Activated CD4-positive, alpha-beta T cell treated with anti-CD3 and anti-CD28 coated beads for 24 hours (primary cell): ENCODE measurements at regions not wholly inside any gene's neighbourhood (a gene's known extent, or its start where the extent isn't known, plus 50 kb on each side); places are given as distances from the start of the nearest gene placed in this dataset.

Source experiments
- DNase-seq, 2 donors: peaks; one replicate each; pipeline ENCODE4 v3.0.0-alpha.2; 2020; ENCODE audit warnings: low read depth in 2 of 2

DNA sequence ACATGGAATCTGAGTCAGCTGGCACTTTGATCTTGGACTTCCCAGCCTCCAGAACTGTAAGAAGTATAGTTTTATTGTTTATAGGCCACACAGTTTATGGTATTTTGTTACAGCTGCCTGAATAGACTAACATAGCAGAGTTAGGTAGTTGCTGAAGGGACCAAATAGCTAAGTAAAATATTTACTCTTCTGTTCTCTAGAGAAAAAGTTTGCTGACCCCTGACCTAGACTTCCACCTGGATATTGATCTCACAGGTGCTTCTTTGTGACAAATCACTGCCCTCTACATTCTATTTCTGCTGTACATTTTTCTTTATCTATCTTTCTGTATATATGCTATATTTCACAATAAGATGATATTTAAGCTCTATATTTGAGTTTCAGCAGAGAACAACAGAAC, 212.5 kb downstream of the CSNK2A3 start:
- no peak for DNase-seq

DNA sequence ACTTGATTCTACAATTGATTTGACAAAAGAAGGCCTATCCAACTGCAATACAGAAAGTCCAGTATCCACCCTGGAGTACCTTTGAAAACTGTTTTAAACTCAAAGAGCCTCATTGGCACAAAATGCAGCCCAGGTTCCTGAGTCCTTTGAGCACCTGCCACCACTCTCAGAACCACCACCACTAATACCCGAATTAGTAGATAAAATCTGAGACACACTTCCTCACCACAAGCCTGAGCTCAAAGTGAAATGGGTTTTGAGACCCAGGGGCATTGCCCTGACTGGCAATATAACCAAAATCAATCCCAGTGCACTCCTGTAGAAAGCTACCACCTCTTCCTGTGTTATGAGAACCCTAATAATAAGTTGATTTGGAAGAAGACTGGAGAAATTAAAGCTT, 215.7 kb downstream of the CSNK2A3 start:
- no peak for DNase-seq

DNA sequence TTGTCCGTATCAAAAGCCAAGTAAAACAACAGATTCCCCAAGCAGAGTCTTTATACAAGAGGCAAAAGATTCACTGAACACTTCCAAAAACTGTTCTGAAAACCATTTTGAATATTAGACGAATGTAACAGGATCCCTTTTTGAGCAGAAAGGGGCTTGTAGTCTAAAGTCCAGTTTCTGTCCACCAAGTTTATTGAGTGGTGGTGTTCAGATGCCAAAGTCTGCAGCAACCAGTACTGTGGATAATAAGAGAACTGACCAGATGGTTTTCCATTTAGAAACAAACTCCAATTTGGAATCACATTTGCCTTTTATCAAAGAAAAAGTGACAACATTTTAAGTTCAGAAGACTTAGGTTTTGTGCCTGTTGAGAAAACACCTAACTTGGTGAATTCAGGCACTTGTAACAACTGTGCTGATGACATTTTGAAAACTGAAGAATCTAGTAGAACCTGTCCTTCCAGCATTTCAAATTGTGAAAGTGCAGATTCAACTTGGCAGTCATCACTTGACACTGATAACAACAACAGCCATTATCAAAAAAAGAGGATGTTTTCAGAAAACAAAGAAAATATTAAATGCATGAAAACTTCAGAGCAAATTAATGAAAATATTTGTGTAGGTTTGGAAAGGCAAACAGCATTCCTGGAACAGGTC, 217.1 kb downstream of the CSNK2A3 start:
- no peak for DNase-seq

DNA sequence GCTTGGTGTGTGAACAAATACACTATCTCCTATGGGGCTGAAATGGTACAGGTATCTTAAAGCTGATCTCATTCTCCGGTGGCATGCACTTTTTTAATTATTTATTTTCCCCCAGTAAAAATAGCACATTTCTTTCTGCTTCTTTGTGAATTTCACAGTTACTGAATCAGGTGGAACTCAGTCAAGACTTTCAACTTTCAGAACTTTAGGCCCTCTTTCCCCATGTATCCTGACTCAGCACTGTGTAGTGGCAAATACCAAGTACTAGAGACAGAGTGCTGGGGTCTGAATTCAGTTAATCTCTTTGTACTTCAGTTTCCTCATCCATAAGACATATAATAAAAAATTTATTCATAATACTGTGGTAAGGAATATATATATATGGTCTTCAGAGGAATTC, 223.9 kb downstream of the CSNK2A3 start:
- no peak for DNase-seq

DNA sequence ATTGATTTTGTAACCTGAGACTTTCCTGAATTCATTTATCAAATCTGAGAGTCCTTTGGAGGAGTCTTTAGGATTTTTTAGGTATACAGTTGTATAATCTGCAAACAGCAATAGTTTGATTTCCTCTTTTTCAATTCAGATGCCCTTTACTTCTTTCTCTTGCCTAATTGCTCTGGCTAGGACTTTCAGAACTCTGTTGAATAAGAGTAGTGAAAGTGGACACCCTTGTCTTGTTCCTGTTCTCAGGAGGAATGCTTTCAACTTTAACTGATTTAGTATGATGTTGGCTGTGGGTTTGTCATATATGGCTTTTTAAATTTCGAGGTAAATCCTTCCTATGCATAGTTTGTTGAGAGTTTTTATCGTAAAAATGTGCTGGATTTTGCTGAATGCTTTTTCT, 227.4 kb downstream of the CSNK2A3 start:
- DNase-seq: no peak

DNA sequence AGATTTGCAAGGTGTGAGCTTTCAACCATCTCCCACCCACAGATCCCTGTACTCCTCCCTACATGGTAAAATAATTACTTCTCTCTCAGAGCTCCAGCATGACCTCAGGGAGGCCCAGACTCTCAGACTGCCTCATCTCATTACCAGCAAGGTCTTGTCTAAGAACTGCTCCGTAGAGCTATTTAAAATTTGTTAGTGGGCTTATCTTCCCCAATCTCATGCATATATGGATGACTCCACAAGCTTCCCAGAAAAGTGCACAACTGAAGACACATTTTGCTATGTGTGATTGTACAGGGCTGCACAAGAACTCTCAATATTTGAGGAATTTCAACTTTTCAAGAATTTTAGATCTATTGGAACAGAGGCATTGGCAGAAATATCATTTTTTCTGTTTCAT, 230.3 kb downstream of the CSNK2A3 start:
- no peak for DNase-seq

DNA sequence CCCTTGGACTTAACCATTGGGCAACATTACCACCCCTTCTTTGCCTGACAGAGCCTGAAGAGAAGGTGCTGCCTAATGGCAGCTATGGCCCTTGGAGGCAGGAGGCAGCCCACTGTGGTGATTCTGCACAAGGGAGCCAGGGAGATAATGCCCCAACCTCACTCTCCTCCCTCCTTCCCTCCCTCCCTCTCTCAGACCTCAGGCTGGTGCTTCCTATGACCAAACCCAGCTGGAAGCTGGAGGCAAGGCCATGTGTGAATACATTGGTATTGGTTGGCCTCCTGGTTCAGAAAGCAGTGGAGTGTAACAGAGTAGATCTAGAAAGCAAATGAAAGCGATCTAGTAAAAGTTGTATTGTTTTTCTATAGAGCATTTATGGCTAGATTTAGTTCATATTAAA, 233.1 kb downstream of the CSNK2A3 start:
- no peak for DNase-seq

DNA sequence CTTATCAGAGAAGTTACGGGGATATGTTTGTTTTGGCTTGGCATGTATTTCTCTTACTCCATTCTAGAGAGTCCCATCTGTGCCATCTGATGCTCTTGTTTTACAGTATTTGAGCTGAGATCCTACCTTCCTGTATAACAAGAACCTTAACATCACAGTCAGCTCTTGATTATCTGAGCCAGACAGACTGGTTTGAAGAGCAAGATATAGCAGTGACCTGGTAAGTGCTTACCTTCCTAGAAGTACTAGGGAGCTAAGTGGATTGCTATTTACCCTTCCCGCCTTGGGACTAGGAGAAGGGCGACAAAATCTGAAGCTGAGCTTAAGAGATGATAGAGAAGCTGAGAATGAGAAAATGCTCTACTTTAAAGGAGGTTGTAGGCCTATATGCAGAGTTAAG, 235.3 kb downstream of the CSNK2A3 start:
- no peak for DNase-seq

DNA sequence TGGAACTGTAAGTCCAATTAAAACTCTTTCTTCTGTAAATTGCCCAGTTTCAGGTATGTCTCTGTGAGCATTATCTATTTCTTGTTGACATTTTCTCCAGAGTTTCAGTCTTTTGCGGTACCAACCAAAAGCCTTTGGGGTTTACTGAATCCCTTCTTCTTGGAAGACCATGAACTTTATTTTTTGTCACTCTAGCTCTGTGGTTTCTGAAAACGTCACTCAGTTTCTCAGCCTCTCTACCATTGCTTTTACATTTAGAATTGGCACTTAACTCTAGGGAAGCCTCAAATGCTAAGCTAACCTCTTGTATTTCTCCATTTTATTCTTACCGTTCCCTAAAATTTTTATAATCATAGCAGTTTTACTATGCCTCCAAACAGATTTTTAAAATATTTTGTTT, 237.6 kb downstream of the CSNK2A3 start:
- no peak for DNase-seq

DNA sequence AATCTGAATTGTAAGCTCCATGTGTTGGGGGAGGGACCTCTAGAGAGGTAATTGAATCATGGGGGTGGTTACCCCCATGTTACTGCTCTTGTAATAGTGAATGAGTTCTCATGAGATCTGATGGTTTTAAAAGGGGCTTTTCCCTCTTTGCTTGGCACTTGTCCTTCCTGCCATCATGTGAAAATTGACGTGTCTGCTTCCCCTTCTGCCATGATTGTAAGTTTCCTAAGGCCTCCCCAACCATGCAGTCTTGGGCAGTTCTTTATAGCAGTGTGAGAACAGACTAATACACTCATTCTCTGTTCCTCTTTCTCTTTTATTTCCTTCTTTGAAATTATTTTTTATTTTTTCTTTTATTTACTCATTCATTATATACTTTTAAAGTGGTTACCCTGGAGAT, 239.4 kb downstream of the CSNK2A3 start:
- no peak for DNase-seq

DNA sequence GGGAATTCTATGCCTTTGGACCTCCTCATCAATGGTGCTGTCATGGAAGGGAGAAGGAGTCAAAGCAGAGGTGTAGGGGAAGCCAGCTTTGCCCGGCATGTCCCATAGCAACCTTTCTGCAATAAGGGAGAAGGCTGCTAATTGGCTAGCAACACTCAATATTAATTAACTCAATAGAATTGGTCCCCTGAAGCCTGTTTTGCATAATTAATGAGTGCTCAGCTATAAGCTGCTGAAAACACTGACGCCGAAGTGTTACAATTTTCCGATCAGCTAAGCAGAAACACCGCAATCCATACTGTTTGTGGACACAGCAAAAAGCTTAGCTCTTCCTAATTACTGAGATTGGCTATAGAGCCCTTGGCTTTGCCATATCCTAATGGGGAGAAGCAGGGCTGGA, 245.0 kb downstream of the CSNK2A3 start:
- DNase-seq: no peak

DNA sequence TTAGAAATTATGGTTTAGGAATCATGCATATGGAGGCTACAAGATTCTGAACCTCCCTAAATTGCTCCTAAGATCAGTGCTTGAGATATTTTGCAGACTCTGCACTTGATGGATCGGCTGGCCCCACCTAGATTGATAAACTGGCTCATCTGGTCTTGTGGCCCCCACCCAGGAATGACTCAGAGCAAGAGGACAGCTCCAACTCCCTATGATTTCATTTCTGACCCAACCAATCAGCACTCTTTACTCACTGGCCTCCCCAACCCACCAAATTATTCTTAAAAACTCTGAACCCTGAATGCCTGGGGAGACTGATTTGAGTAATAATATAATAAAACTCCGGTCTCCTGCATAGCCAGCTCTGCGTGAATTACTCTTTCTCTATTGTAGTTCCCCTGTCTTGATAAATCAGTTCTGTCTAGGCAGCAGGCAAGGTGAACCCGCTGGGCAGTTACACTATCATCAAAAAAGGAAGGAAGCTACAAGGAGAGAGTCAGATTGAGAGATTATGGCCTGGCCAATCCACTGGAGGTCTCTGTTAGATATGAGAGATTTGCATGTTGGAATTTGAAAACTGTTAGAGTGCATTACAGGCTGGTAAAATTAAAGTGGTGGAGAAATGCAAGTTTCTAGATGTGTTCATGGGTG, 245.8 kb downstream of the CSNK2A3 start:
- no peak for DNase-seq

DNA sequence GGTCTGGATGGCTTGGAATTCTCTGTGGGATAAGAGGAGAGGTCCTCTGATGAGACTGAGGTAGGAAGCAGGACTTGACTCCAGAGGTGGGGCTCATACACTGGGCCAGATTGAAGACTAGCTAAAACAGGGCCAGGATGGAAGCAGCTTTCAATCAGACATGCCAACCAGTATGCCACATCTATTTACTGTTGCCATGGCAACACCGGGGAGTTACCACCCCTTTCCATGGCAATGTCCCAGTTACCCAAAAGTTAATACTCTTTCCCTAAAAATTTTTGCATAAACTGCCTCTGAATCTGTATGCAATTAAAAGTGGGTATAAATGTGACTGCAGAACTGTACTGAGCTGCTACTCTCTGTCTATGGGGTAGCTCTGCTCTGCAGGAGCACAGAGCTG, 247.5 kb upstream of the ZBED5 start:
- no peak for DNase-seq

DNA sequence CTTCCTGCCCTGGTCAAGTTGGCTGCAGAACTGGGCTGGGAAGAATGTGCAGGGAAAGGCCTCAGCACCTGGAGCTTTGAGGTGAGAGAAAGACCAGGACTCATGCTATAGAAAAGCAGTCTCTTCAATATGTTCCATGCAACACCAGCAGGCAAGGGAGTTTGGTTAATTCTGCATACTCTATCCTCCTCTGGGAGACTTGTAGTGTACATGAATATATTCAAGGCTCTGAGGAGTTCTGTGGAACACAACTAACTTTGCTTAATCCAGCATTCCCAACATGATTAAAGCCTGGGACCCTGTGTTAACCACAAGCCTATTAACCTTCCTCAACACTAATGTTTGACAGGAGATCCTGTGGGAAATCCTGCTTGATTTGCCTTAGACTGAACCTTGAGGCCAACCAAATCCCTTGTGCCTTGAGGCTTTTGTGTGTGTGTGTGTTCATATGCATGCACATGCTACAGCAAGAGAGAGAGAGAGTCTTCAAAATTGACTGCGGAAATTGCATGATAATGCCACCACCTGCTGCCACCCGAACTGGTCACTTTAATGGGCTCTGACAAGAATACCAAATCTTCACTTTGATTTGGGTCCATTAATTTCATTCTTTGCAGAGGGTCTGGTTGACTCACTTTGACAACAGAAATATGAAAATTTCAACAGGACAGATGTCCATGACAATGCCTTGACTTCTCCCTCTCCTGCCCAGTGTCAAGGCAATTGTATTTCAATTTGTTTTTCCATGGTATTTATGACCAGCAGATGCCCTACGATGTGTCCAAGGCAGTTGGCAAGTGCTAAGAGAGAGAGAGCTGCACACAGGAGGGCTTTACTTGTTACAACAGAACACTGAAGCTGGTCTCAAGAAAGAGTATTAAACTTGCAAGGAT, 238.2 kb upstream of the ZBED5 start:
- DNase-seq: no peak

DNA sequence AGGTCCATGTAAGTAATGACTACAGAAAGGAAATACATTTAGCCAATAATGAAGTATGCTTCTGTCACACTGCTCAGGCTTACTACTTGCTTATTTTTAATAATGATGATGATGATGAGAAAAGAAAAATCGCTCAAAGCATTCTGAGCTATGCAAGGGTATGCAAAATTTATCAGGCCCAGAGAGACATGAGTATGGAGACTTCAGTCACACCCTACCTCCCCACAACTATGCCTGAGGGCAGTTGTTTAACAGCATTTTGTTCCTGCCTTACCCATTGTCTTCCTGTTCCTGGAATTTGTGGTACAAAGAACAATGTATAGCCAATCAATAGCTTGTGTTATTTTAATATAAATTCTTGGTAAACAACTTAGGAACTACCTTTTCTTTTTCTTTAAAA, 232.6 kb upstream of the ZBED5 start:
- no peak for DNase-seq

DNA sequence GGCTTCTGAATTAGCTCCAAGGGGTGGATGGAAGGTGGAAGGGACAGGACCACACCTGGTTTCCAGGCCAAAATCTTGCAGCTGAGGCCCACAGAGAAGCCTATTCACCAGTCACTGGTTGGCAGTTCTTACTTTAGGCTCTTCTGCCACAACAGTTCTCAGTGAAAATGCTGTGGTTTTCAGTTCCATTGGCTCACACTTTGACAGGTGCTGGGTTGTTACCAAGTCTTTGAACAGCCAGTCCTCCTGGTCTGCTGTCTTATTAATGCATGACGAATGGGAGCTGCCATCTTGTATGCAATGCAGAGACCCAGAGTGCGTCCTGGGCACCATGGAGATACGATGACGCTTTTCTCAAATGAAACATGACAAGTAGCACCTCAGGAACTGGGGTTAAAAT, 232.0 kb upstream of the ZBED5 start:
- DNase-seq: no peak

DNA sequence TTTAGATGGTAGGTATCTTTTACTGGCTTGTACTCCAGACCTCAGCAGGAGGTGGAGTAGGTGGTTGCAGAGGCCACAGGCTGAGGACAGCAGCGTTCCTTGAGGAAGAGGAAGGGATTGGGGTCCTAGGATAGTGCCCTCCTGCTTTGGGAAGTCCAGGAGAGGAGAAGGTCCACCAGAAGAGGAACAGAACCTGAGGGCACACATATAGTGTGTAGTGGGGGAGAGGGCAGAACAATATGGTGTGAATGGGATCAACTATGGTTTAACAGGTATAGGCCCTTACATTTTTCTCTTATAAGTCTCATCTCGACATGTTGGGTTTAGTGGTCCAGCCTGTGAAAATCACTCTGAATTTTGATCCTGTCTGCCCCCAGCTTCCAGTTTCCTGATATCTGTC, 229.1 kb upstream of the ZBED5 start:
- DNase-seq: no peak

DNA sequence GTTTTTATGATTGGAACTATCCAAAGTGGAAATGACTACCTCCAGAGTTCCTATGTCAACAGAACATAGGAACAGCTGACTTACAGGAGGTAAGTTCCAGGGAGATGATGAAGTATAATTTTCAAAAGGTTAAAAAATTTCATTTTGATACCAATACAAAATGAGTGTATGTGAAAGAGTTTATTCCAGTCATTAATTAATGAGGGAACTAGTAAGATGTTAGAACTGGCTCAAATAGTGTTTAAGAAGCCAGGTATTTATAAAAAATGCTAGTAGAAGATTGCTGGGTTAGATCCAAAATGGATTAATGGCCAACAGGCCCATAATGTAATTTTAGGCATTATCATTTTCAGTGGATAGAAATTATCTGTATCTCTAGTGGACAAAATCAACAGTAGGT, 227.7 kb upstream of the ZBED5 start:
- no peak for DNase-seq

DNA sequence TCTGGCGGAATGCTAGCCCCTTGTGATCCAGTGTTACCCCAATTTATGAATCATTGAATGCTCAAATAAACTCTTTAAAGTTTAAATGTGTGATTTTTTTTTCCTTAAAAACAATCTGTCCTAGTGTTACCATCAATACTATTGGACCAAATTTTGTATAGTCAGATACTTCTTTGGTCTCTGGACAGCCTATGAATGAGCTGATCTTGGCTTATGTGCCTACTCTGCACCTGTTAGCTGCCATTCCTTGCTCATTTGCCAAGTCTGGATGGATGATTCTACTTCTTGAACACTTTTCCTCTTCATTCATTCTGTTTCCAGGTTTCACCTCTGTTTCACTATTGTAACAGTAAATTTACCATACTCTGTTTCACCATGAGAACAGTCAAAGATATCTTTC, 226.5 kb upstream of the ZBED5 start:
- DNase-seq: no peak

DNA sequence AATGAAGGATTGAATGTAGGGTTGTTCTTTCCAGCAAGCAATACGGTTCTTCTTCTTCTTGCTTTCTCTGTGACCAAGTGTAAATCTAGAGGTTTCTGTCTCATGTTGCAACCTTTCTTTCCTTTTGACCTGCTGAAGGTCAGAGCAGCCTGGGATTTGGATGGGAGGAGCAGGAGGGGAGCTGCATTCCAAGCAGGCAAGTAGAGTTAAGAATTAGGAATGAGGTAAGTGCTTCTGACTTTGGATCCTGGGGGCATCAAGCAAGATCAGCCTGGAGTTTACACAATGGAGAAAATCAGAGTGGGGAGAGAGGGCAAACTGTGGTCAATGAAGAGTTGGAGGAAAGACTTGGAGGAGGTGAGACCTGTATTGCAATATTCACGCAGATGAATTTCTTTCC, 225.6 kb upstream of the ZBED5 start:
- DNase-seq: no peak

DNA sequence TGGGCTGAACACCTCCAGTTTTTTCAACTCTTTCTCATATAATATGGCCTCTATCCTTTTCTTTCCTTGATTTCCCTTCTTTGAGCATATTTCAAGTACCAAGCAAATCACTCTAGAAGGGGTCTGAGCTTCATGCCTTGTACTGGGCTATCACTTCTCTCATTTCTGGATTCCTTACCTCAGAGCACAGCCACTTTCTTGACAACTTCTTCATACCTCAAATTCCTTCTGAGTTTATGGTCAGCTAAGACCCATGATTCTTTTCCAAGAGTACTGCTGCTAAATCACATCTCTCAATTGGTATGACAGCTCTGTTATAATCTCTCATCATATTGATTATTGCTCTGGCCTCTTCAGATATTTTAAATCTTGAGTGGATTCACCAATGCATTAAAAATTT, 224.8 kb upstream of the ZBED5 start:
- no peak for DNase-seq

DNA sequence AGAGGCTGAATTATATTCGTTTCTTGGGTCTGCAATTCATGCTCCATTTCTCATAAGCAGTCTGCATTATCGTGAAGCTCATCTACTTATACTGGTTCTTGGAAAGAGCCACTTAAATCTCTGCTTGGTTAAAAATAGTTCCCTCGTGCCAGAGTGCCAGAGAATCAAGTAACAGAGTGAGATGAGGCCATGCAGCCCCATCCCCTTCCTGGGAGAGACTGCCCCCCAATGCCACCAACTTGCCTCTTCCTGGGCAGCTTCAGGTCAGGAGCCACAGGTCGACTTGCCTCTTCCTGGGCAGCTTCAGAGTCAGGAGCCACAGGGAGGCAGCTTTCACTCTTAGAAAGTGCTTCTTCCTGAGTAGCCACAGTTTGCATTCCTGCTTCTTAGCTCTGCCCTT, 223.9 kb upstream of the ZBED5 start:
- no peak for DNase-seq

DNA sequence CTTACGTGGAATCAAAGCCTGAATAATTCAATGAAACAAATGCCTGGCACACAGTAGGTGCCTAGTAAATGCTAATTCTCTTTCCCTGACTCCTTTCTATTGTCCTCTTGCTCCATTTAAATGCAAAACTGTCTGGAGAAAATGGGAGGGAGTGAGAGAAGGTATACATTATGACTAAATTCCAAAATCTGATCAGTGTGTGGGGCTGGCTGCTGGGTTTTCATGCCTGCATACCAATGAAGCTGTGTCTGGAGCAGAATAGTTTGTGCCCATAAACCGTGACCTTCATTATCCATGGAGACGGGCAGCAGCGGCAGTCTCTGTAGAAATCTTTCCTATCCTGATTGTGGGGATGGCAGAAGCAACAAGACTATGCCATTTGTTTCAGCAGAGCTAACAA, 223.4 kb upstream of the ZBED5 start:
- no peak for DNase-seq
